CD4-positive, alpha-beta memory T cell (primary cell): ENCODE measurements at regions not wholly inside any gene's neighbourhood (a gene's known extent, or its start where the extent isn't known, plus 50 kb on each side); places are given as distances from the start of the nearest gene placed in this dataset.
A peak's percentile ranks its signal among the peaks of the same experiment; 100 is the strongest.

Experiments
- CTCF ChIA-PET: fragments of 350-600 bp; sonication (Branson Sonifier 250); formaldehyde crosslinking; loops from one replicate; lab custom pipeline; 2021; ENCODE audit warnings: inconsistent platforms; ENCODE audit not compliant: partially characterized antibody; lab: Charles Lee
- POLR2A ChIA-PET: fragments of 350-600 bp; sonication (Branson Sonifier 250); formaldehyde crosslinking; loops from one replicate; lab custom pipeline; 2021; ENCODE audit not compliant: partially characterized antibody; lab: Charles Lee
- DNase-seq, 5 donors: peaks; one replicate each; pipeline versions ENCODE4 v3.0.0 to v3.0.0-alpha.2; 2020 to 2022; ENCODE audit warnings: mixed read lengths in 1 of 5
- H3K27ac ChIP-seq: one replicate; pipeline ENCODE4 v1.7.0; 2013; ENCODE audit warnings: low read depth, low read length
- H3K27me3 ChIP-seq: 2 replicates; pipeline ENCODE4 v1.7.0; 2013; ENCODE audit warnings: mild to moderate bottlenecking, low read length, moderate library complexity; ENCODE audit not compliant: insufficient read depth
- H3K36me3 ChIP-seq: 2 replicates; pipeline ENCODE4 v1.7.0; 2013; ENCODE audit warnings: mild to moderate bottlenecking, low read length, moderate library complexity; ENCODE audit not compliant: insufficient read depth
- H3K4me1 ChIP-seq: 2 replicates; pipeline ENCODE4 v1.7.0; 2013; ENCODE audit warnings: mild to moderate bottlenecking, low read length, moderate library complexity; ENCODE audit not compliant: insufficient read depth
- H3K4me3 ChIP-seq, 2 donors: one replicate each; pipeline ENCODE4 v1.7.0; 2013; ENCODE audit warnings: low read length in 2 of 2, mild to moderate bottlenecking in 1 of 2
- H3K9me3 ChIP-seq, 2 donors: one replicate each; pipeline ENCODE4 v1.7.0; 2013; ENCODE audit warnings: low read length in 2 of 2, control low read depth in 1 of 2; ENCODE audit not compliant: control insufficient read depth in 1 of 2
- H3K27ac Mint-ChIP-seq, 7 donors: one replicate each; pipeline ENCODE4 v1.8.0; 2020 to 2021; ENCODE audit warnings: mixed read lengths in 7 of 7, mild to moderate bottlenecking in 6 of 7, inconsistent platforms in 3 of 7, moderate library complexity in 3 of 7
- H3K27me3 Mint-ChIP-seq, 2 donors: one replicate each; pipeline ENCODE4 v1.8.0; 2020 to 2021; ENCODE audit warnings: mixed read lengths in 2 of 2
- H3K36me3 Mint-ChIP-seq, 2 donors: one replicate each; pipeline ENCODE4 v1.8.0; 2020 to 2021; ENCODE audit warnings: mixed read lengths in 2 of 2, inconsistent platforms in 1 of 2, mild to moderate bottlenecking in 1 of 2
- H3K4me1 Mint-ChIP-seq, 4 donors: one replicate each; pipeline ENCODE4 v1.8.0; 2020 to 2021; ENCODE audit warnings: mixed read lengths in 4 of 4, mild to moderate bottlenecking in 1 of 4
- H3K4me3 Mint-ChIP-seq, 8 donors: one replicate each; pipeline ENCODE4 v1.8.0; 2020 to 2021; ENCODE audit warnings: mixed read lengths in 8 of 8, mild to moderate bottlenecking in 7 of 8, moderate library complexity in 6 of 8, inconsistent platforms in 3 of 8
- H3K9me3 Mint-ChIP-seq, 8 donors: one replicate each; pipeline ENCODE4 v1.8.0; 2020 to 2021; ENCODE audit warnings: mixed read lengths in 8 of 8, mild to moderate bottlenecking in 5 of 8, inconsistent platforms in 3 of 8, moderate library complexity in 1 of 8
- intact Hi-C: fragments of 100-400 bp; cut with micrococcal nuclease; formaldehyde crosslinking; loops from one replicate; pipeline ENCODE4 v1.15.1; 2023

DNA sequence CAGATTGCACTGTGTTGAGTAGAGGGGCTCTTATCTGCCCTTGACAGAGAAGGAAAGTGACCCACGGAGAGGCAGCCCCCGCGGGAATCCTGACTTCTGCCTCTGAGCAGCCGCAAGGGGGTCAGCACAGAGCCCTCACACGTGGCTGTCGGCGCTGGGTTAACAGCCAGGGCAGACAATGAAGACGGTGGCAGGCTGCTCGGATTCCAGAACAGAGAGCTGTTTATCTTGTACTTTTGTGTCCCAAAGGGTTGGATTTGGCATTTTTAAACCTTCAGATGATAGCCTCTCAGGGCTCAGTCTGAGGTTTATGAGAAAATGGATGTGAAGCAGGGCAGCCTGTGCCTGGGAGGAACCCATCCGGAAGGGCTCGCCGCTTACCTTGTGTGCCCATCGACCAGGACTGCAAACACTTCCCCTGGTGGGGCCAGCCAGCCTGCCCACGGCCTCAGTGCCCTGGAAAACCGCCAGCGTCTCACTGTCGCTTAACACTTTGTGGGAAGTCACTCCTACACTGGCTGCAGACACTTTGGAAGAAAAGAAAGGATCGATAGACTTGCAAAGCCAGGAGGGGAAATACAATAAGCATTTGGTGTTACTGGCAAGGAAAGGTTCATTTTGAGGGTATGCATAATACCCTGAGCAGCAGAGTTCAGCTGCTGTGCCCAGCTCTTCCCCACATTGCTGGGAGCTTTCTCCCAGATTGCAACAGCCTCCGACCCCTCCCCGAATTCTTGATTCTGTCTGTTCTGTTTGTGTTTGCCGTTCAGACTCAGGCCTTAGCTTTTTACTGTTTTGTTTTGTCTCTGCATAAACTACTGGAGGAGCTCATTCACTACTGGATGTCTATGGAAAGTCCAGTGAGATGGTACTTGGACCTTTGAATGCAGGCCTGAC, 325.3 kb upstream of the MYT1L start:
- no peak overlapping the region for H3K4me3 Mint-ChIP-seq
- no peaks in the 10 kb centered on the region for H3K27me3 Mint-ChIP-seq
- POLR2A ChIA-PET = no interaction called here
- H3K9me3 Mint-ChIP-seq = peaks cover 0 to 25% (median 6%) of the 10 kb centered on the region in 8 donors
- no peak for DNase-seq
- Histone ChIP-seq H3K27me3 (no peaks in the 10 kb centered on the region), H3K4me3 (no peak overlapping the region), H3K36me3 (no peaks in the 10 kb centered on the region), H3K4me1 (no peaks in the 10 kb centered on the region), H3K27ac (no peak overlapping the region), H3K9me3 (no peaks in the 10 kb centered on the region)
- CTCF ChIA-PET = no interaction called here
- no peaks in the 10 kb centered on the region for H3K4me1 Mint-ChIP-seq
- no peak overlapping the region for H3K27ac Mint-ChIP-seq
- intact Hi-C loops = no loop called here
- H3K36me3 Mint-ChIP-seq = no peaks in the 10 kb centered on the region

DNA sequence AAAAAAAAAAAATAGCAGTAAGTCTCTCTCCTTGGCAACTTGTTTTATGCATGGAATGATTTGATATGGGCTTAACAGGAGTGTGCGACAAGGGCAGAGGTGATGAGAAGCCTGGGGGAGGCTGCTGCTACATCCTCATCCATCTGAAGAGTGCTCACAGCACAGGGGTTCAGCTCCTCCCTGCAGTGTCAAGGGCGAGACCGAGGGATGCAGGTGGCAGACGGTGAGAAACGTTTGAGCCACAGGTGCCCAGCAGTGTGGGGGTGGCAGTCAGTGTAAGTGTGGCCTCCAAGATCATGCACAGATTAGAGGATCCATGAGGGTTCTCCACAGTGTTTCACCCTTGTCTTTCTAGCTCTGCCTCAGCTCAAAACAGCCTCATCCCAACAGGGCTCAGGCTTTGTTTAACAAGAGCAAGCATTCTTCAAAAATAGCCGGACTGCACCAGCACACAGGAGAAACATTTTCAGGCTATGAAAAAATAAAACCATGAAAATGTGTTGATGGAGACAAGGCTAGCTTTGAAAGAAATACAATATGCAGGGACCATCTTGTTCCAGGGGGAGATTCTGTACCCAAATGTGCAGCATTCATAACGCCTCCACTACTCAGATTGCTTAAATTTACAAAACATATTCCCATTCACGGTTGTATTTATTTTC, 324.5 kb upstream of the MYT1L start:
- Mint-ChIP-seq H3K9me3 (peaks cover 0 to 25% (median 6%) of the 10 kb centered on the region in 8 donors), H3K4me1 (no peaks in the 10 kb centered on the region), H3K36me3 (no peaks in the 10 kb centered on the region), H3K27ac (no peak overlapping the region), H3K4me3 (no peak overlapping the region), H3K27me3 (no peaks in the 10 kb centered on the region)
- DNase-seq = no peak
- POLR2A ChIA-PET = no interaction called here
- no peaks in the 10 kb centered on the region for H3K4me1 ChIP-seq
- no peaks in the 10 kb centered on the region for H3K9me3 ChIP-seq
- intact Hi-C loops = no loop called here
- H3K27me3 ChIP-seq = no peaks in the 10 kb centered on the region
- CTCF ChIA-PET = no interaction called here
- no peak overlapping the region for H3K4me3 ChIP-seq
- no peaks in the 10 kb centered on the region for H3K36me3 ChIP-seq
- no peak overlapping the region for H3K27ac ChIP-seq

DNA sequence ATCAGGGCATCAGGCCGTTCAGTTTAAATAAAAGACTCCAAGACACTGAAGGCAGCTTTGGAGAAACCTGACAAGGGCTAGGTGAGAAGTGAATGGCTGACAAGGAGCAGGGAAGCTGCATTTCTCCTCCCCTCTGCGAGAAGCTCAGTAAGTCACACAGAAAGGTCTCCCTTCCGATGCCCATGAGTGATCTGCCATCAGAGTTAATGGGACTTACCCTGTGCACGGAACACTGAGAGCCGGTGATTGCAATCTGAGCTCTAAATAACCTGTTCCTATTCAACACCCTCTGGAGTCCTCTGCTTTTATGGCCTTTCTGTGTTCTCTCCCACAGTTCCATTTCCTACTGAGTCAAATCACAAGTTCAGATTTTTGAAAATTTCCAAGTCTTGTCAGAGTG, 322.2 kb upstream of the MYT1L start:
- CTCF ChIA-PET = no interaction called here
- no peak overlapping the region for H3K27ac Mint-ChIP-seq

DNA sequence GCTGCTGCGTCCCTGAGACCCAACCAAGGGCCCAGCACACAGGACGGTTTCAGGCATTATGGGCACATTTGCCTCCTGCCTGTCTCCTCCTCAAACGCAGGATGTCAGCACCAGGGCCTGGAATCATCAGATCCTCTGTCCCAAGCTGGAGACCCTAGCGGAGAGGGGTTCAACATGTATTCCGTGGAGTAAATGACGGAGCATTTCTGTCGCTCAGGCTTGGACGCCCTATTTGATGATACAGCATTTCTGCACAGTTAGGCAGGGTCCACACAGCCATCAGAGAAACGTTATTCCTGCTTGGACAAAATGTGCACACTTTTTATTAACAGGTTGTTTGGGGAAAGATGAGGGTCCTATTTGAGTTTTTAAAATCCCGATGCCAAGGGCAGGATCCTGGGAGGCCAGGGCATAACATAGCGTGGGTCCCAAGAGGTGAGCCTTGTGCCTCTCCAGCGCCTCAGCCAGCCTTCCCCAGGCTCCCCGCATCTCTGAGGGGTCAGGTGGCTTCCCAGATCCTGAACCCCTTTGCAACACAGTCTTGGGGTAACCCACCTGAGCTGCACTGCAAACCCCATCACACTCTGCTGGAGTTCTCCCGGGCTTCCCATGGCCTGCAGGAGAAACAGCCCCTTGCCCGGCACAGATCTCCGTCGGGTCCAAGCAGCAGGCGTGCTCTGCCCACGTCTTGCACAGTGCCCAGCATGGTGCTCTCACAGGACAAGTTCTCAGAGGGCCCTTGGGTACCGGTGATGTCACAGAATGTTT, 319.7 kb upstream of the MYT1L start:
- CTCF ChIA-PET = no interaction called here
- Histone ChIP-seq H3K4me3 (no peak overlapping the region), H3K4me1 (peaks cover 8% of the 10 kb centered on the region), H3K9me3 (no peaks in the 10 kb centered on the region), H3K27ac (no peak overlapping the region), H3K36me3 (no peaks in the 10 kb centered on the region), H3K27me3 (no peaks in the 10 kb centered on the region)
- Mint-ChIP-seq H3K27ac (no peak overlapping the region), H3K9me3 (peaks cover 0 to 4% (median 0%) of the 10 kb centered on the region in 8 donors), H3K27me3 (peaks cover 0 to 5% of the 10 kb centered on the region in 2 donors), H3K4me1 (peaks cover 2 to 16% (median 9%) of the 10 kb centered on the region in 4 donors), H3K36me3 (no peaks in the 10 kb centered on the region), H3K4me3 (no peak overlapping the region)
- no peak for DNase-seq
- intact Hi-C loops = no loop called here
- POLR2A ChIA-PET = no interaction called here

More for the DNA sequence above, 322.2 kb upstream of the MYT1L start:
- H3K4me3 Mint-ChIP-seq = no peak overlapping the region
- no peaks in the 10 kb centered on the region for H3K4me1 ChIP-seq
- POLR2A ChIA-PET = no interaction called here
- H3K4me1 Mint-ChIP-seq = no peaks in the 10 kb centered on the region
- H3K27me3 ChIP-seq = no peaks in the 10 kb centered on the region
- no peak for DNase-seq
- no peak overlapping the region for H3K27ac ChIP-seq
- intact Hi-C loops = no loop called here
- H3K36me3 ChIP-seq = no peaks in the 10 kb centered on the region
- H3K9me3 ChIP-seq = no peaks in the 10 kb centered on the region
- H3K4me3 ChIP-seq = no peak overlapping the region
- no peaks in the 10 kb centered on the region for H3K36me3 Mint-ChIP-seq
- peaks cover 0 to 5% of the 10 kb centered on the region in 2 donors for H3K27me3 Mint-ChIP-seq
- H3K9me3 Mint-ChIP-seq = peaks cover 0 to 4% (median under 1%) of the 10 kb centered on the region in 8 donors

DNA sequence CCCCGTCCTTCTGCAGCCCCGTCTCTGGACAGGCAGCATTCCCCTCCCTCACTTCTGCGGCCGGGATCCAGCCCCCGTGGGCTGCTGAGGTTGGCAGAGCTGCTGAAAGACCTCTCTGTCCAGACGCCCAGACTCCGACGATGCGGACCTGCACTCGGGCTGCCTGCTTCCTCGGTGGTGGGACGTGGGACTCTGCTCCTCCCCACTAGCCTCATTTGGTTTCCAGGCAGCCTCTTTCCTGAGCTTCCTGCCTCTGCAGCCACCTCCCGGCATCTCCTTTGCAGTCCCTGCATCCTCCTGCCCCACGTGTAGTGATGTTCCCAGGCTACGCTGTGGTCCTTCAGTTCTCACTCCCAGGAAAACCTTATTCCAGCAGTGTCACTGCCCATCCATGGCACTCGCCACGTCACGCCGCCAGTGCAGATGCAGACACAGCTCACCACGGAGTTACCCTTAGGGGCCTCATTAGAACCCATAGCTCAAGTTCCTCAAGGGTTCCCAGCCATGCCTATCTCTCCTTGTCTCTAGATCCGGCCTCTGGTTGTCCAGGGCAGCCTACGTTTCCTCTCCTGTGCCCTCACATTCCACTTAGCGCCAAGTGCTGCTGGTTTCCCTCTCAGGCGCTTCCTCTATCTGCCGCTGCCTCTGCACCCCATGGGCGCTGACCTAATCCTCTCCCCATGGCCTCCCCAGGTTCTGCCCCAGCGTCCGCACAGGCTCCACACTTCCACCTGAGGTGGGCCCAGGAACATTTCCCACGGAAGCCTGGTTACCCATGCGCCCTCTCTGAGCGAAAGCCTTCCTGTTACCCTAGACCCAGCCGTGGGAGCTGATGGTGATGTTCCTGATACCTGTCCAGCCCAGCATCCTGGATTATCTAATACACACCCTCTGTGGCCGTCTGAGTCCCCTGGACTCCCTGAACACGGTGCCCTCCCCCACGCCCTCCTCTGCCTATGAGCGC, 318.3 kb upstream of the MYT1L start:
- Mint-ChIP-seq H3K36me3 (no peaks in the 10 kb centered on the region), H3K27me3 (peaks cover 0 to 5% of the 10 kb centered on the region in 2 donors), H3K4me1 (peaks cover 2 to 16% (median 9%) of the 10 kb centered on the region in 4 donors), H3K4me3 (no peak overlapping the region), H3K27ac (no peak overlapping the region), H3K9me3 (peaks cover 0 to 4% (median 0%) of the 10 kb centered on the region in 8 donors)
- CTCF ChIA-PET = no interaction called here
- intact Hi-C loops = no loop called here
- DNase-seq = no peak
- POLR2A ChIA-PET = no interaction called here
- Histone ChIP-seq H3K9me3 (no peaks in the 10 kb centered on the region), H3K4me1 (peaks cover 11% of the 10 kb centered on the region), H3K27me3 (no peaks in the 10 kb centered on the region), H3K27ac (no peak overlapping the region), H3K36me3 (no peaks in the 10 kb centered on the region), H3K4me3 (no peak overlapping the region)

DNA sequence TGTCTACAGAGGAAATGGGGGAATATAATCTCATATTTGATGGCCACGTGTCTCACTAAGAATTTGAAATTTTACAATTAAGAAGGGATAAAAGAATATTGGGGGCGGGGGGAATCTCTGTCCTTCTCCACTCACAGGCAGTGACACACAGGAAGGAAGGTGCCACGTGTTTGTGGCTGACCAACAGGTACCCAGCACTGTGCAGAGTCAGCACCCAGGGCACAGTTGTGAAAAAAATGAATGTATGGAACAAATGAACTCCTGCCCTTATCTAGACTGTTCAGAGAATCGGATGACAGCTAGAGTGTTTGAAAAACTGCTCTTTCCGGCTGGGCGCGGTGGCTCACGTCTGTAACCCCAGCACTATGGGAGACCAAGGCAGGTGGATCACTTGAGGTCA, 317.0 kb upstream of the MYT1L start:
- Mint-ChIP-seq H3K27ac (no peak overlapping the region), H3K4me3 (peak overlapping the region in 1 of 8 donors; percentile 12), H3K9me3 (peaks cover 0 to 4% (median 0%) of the 10 kb centered on the region in 8 donors), H3K27me3 (peaks cover 0 to 5% of the 10 kb centered on the region in 2 donors), H3K36me3 (no peaks in the 10 kb centered on the region), H3K4me1 (peaks cover 7 to 16% (median 9%) of the 10 kb centered on the region in 4 donors)
- ChIA-PET CTCF (no interaction called here), POLR2A (no interaction called here)
- intact Hi-C loops = no loop called here
- Histone ChIP-seq H3K27me3 (no peaks in the 10 kb centered on the region), H3K36me3 (no peaks in the 10 kb centered on the region), H3K4me3 (no peak overlapping the region), H3K4me1 (peaks cover 11% of the 10 kb centered on the region), H3K9me3 (no peaks in the 10 kb centered on the region), H3K27ac (no peak overlapping the region)
- DNase-seq = no peak
